K562 (cell line): ENCODE measurements at regions not wholly inside any gene's neighbourhood (a gene's known extent, or its start where the extent isn't known, plus 50 kb on each side); places are given as distances from the start of the nearest gene placed in this dataset.

Experiments
- ARID2 ChIP-seq: fragments of 450-650 bp; IDR thresholded peaks from 2 replicates; pipeline ENCODE4 v1.6.1; 2017; ENCODE audit warnings: antibody characterized with exemption, mild to moderate bottlenecking
- ELF4 ChIP-seq: fragments of 450-650 bp; formaldehyde crosslinking; IDR thresholded peaks from 2 replicates; pipeline ENCODE4 v1.4.0; 2022; ENCODE audit warnings: missing genetic modification characterization
- FOXJ2 ChIP-seq: fragments of 200-800 bp; sonication (Bioruptor generic); IDR thresholded peaks from 2 replicates; pipeline ENCODE4 v1.6.1; 2016; ENCODE audit warnings: missing genetic modification characterization, missing compliant biosample characterization
- KDM4B ChIP-seq, 2 experiments: fragments of 450-650 bp in 1 of 2; sonication (generic) in 1 of 2; IDR thresholded peaks; 2 replicates each; pipeline ENCODE4 v1.6.1; 2016 to 2017; ENCODE audit warnings: borderline replicate concordance in 2 of 2, antibody characterized with exemption in 1 of 2, low read depth in 1 of 2, mild to moderate bottlenecking in 1 of 2
- MAFF ChIP-seq: IDR thresholded peaks from 2 replicates; pipeline ENCODE4 v1.6.1; 2012; ENCODE audit warnings: low read length, improper control_type of control experiment
- MXI1 ChIP-seq: IDR thresholded peaks from 2 replicates; pipeline ENCODE4 v1.6.1; 2011; ENCODE audit warnings: low read depth, mild to moderate bottlenecking, improper control_type of control experiment, low read length
- POLR2G ChIP-seq: fragments of 200-400 bp; formaldehyde crosslinking; IDR thresholded peaks from 2 replicates; pipeline ENCODE4 v1.6.1; 2017; ENCODE audit warnings: low read depth, mild to moderate bottlenecking, antibody characterized with exemption, low read length, moderate library complexity
- SNIP1 ChIP-seq: fragments of 450-650 bp; IDR thresholded peaks from 2 replicates; pipeline ENCODE4 v1.7.1; 2017; ENCODE audit warnings: low read depth, mild to moderate bottlenecking
- ZNF408 ChIP-seq: fragments of 250-450 bp; sonication (Bioruptor Pico); IDR thresholded peaks from 2 replicates; pipeline ENCODE4 v1.4.0; 2020; ENCODE audit warnings: low read depth, mild to moderate bottlenecking, moderate library complexity
- TF ChIP-seq, protein P1 (sequence below): fragments of 250-450 bp; sonication (Bioruptor Pico); IDR thresholded peaks from 2 replicates; pipeline ENCODE4 v1.4.0; 2020; ENCODE audit warnings: mild to moderate bottlenecking
- TF ChIP-seq, protein P2 (sequence below): sonication (generic); formaldehyde crosslinking; IDR thresholded peaks from 2 replicates; pipeline ENCODE4 v1.8.0; 2022; ENCODE audit warnings: mild to moderate bottlenecking, low read depth, missing genetic modification reagents
- TF ChIP-seq, protein P3 (sequence below): fragments of 450-650 bp; conservative IDR thresholded peaks from 2 replicates; pipeline ENCODE4 v1.6.1; 2016; ENCODE audit warnings: missing genetic modification characterization, low read depth, mild to moderate bottlenecking, missing compliant biosample characterization, moderate library complexity
- TF ChIP-seq, protein P4 (sequence below): fragments of 250-450 bp; sonication (Bioruptor Pico); IDR thresholded peaks from 2 replicates; pipeline ENCODE4 v1.5.0; 2020; ENCODE audit warnings: mild to moderate bottlenecking, borderline replicate concordance
- TF ChIP-seq, protein P5 (sequence below): fragments of 450-650 bp; formaldehyde crosslinking; IDR thresholded peaks from 2 replicates; pipeline ENCODE4 v1.4.0; 2022; ENCODE audit warnings: mild to moderate bottlenecking, moderate library complexity
- TF ChIP-seq, protein P6 (sequence below): fragments of 450-650 bp; IDR thresholded peaks from 2 replicates; pipeline ENCODE4 v1.6.1; 2018; ENCODE audit not compliant: partially characterized antibody
- TF ChIP-seq, protein P7 (sequence below): fragments of 250-450 bp; sonication (Bioruptor Pico); IDR thresholded peaks from 2 replicates; pipeline ENCODE4 v1.4.0; 2020; ENCODE audit warnings: borderline replicate concordance

DNA sequence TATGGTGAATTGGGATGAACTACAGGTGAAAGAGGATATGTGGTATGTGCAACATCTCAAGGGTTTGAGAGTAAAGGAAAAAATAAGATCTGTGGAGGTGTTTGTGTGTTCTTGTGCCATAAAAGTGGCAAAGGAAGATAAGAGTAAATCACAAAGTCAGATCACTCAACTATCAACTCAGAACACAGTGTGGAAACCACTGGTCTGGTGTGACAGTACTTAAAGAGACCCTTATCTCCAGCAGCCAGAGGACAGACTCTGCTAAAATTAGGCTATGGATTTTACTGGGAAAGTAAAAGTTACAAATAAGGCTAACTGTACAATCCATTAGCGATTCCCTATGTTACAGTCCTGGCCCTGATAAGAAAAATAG is 54.0 kb upstream of the PRDM8 start (continued):
- TF ChIP-seq, protein P1, sequence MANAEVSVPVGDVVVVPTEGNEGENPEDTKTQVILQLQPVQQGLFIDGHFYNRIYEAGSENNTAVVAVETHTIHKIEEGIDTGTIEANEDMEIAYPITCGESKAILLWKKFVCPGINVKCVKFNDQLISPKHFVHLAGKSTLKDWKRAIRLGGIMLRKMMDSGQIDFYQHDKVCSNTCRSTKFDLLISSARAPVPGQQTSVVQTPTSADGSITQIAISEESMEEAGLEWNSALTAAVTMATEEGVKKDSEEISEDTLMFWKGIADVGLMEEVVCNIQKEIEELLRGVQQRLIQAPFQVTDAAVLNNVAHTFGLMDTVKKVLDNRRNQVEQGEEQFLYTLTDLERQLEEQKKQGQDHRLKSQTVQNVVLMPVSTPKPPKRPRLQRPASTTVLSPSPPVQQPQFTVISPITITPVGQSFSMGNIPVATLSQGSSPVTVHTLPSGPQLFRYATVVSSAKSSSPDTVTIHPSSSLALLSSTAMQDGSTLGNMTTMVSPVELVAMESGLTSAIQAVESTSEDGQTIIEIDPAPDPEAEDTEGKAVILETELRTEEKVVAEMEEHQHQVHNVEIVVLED (CRISPR knock-in tag) = no peak
- TF ChIP-seq ARID2 (no peak), KDM4B (IDR thresholded peaks at IDR 0.05; ENCODE audit: borderline replicate concordance in 2 of 2, low read depth in 1 of 2) (no peak), POLR2G (no peak), MXI1 (0 out of 2 replicates have a peak, but pooled peaks have one; percentile 1), SNIP1 (no peak), ZNF408 (CRISPR knock-in tag) (no peak), FOXJ2 (tag) (peak; percentile 79; the same call in 1 of the 2 replicates), ELF4 (CRISPR knock-in tag) (peak; percentile 84; the same call in 1 of the 2 replicates), MAFF (no peak)
- TF ChIP-seq, protein P2, sequence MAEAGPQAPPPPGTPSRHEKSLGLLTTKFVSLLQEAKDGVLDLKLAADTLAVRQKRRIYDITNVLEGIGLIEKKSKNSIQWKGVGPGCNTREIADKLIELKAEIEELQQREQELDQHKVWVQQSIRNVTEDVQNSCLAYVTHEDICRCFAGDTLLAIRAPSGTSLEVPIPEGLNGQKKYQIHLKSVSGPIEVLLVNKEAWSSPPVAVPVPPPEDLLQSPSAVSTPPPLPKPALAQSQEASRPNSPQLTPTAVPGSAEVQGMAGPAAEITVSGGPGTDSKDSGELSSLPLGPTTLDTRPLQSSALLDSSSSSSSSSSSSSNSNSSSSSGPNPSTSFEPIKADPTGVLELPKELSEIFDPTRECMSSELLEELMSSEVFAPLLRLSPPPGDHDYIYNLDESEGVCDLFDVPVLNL (CRISPR knock-in tag) = no peak
- TF ChIP-seq, protein P3, sequence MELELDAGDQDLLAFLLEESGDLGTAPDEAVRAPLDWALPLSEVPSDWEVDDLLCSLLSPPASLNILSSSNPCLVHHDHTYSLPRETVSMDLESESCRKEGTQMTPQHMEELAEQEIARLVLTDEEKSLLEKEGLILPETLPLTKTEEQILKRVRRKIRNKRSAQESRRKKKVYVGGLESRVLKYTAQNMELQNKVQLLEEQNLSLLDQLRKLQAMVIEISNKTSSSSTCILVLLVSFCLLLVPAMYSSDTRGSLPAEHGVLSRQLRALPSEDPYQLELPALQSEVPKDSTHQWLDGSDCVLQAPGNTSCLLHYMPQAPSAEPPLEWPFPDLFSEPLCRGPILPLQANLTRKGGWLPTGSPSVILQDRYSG (tag) = peak; percentile 64; the same call in 1 of the 2 replicates
- TF ChIP-seq, protein P4, sequence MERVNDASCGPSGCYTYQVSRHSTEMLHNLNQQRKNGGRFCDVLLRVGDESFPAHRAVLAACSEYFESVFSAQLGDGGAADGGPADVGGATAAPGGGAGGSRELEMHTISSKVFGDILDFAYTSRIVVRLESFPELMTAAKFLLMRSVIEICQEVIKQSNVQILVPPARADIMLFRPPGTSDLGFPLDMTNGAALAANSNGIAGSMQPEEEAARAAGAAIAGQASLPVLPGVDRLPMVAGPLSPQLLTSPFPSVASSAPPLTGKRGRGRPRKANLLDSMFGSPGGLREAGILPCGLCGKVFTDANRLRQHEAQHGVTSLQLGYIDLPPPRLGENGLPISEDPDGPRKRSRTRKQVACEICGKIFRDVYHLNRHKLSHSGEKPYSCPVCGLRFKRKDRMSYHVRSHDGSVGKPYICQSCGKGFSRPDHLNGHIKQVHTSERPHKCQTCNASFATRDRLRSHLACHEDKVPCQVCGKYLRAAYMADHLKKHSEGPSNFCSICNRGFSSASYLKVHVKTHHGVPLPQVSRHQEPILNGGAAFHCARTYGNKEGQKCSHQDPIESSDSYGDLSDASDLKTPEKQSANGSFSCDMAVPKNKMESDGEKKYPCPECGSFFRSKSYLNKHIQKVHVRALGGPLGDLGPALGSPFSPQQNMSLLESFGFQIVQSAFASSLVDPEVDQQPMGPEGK (CRISPR knock-in tag) = no peak
- TF ChIP-seq, protein P5, sequence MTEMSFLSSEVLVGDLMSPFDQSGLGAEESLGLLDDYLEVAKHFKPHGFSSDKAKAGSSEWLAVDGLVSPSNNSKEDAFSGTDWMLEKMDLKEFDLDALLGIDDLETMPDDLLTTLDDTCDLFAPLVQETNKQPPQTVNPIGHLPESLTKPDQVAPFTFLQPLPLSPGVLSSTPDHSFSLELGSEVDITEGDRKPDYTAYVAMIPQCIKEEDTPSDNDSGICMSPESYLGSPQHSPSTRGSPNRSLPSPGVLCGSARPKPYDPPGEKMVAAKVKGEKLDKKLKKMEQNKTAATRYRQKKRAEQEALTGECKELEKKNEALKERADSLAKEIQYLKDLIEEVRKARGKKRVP = peak; percentile 65
- TF ChIP-seq, protein P6, sequence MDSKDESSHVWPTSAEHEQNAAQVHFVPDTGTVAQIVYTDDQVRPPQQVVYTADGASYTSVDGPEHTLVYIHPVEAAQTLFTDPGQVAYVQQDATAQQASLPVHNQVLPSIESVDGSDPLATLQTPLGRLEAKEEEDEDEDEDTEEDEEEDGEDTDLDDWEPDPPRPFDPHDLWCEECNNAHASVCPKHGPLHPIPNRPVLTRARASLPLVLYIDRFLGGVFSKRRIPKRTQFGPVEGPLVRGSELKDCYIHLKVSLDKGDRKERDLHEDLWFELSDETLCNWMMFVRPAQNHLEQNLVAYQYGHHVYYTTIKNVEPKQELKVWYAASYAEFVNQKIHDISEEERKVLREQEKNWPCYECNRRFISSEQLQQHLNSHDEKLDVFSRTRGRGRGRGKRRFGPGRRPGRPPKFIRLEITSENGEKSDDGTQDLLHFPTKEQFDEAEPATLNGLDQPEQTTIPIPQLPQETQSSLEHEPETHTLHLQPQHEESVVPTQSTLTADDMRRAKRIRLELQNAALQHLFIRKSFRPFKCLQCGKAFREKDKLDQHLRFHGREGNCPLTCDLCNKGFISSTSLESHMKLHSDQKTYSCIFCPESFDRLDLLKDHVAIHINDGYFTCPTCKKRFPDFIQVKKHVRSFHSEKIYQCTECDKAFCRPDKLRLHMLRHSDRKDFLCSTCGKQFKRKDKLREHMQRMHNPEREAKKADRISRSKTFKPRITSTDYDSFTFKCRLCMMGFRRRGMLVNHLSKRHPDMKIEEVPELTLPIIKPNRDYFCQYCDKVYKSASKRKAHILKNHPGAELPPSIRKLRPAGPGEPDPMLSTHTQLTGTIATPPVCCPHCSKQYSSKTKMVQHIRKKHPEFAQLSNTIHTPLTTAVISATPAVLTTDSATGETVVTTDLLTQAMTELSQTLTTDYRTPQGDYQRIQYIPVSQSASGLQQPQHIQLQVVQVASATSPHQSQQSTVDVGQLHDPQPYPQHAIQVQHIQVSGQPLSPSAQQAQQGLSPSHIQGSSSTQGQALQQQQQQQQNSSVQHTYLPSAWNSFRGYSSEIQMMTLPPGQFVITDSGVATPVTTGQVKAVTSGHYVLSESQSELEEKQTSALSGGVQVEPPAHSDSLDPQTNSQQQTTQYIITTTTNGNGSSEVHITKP = no peak
- TF ChIP-seq, protein P7, sequence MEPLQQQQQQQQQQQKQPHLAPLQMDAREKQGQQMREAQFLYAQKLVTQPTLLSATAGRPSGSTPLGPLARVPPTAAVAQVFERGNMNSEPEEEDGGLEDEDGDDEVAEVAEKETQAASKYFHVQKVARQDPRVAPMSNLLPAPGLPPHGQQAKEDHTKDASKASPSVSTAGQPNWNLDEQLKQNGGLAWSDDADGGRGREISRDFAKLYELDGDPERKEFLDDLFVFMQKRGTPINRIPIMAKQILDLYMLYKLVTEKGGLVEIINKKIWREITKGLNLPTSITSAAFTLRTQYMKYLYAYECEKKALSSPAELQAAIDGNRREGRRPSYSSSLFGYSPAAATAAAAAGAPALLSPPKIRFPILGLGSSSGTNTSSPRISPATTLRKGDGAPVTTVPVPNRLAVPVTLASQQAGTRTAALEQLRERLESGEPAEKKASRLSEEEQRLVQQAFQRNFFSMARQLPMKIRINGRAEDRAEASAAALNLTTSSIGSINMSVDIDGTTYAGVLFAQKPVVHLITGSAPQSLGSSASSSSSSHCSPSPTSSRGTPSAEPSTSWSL (CRISPR knock-in tag) = no peak
